GM18907 (cell line): ENCODE measurements at regions not wholly inside any gene's neighbourhood (a gene's known extent, or its start where the extent isn't known, plus 50 kb on each side); places are given as distances from the start of the nearest gene placed in this dataset.

Experiments
- ATAC-seq: cut with Tn5 transposase; IDR thresholded peaks from one replicate; pipeline ENCODE4 v1.9.1; 2021; ENCODE audit warnings: mild to moderate bottlenecking, moderate library complexity; ENCODE audit not compliant: unreplicated experiment

DNA sequence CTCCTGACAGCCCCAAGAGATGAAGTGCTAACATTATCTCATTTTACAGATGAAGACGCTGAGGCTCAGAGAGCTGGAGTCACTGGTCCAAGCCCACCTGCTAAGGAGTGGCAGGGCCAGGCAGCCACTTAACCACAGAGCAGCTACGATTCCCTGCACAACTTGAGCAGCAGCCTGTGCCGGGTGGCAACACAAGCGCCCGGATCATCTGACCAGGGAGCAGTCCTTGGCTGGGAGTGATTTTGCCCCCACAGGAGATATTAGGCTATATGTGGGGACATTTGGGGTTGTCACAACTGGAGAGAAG, 93.2 kb upstream of the PTPN1 start:
- ATAC-seq, result no peak

DNA sequence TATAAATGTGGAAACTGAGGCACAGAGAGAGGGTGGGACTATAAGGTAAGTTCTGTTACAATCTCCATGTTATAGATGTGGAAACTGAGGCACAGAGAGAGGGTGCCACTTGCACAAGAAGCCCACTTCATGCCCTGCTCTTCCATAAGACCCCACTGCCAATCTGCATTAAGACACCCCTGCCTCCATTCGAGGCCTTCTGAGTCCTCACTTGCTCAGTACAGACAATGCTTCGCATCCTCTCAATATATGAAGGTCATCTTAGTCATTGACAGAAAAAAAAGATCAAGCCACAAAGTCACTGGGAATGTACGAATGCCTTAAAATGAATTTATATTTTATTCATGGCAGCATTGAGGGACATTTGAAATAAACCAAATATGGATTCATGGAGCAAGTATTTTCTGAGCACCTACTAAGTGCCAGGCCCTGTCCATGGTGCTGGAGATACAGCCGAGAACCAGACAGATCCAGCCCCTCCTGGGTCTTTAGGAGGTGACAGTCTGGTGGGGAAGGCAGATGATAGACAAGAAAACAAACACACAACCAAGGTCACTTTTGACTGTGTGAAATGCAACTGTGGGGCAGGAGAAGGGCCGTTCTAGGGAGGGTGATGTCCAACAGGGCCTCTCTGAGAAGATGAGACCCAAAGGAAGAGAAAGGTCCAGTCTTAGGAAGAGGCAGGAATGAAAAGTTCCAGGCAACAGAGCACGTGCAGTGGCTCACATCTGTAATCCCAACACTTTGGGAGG, 92.5 kb upstream of the PTPN1 start:
- ATAC-seq, result no peak

DNA sequence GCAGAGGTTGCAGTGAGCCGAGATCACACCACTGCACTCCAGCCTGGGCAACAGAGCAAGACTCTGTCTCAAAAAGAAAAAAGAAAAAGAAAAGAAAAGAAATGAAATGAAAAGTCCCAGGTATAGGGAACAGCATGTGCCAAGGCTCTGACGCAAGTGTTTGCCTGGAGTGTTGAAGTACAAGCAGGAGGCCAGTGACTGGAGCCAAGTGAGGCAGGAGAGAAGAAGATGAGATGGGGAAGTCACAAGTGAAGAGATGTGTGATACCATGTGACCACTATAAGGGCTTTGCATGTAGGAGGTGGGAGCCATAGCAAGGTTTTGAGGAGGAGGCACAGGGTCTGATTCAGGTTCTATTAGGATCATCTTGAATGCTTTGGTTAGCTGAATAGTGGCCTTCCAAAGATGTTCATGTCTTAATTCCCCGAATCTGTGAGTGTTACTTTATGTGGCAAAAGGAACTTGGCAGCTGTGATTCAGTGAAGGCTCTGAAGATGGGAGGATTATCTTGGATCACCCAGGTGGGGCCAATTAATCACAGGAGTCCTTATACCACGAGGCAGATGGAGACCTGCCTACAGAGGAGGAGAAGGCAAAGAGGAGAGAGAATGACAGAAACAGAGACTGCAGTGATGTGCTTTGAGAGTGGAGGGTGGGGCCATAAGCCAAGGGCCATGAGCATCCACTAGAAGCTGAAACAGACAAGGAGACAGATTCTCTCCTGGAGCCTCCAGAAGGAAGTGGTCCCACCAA, 91.1 kb upstream of the PTPN1 start:
- no peak for ATAC-seq

GRCh38 chr20:50420380-50420779, 89.8 kb upstream of the PTPN1 start:
- ATAC-seq, result no peak

GRCh38 chr20:50421356-50422340, 88.5 kb upstream of the PTPN1 start:
- no peak for ATAC-seq

GRCh38 chr20:50423758-50424157, 86.4 kb upstream of the PTPN1 start:
- no peak for ATAC-seq

GRCh38 chr20:50425076-50425475, 85.1 kb upstream of the PTPN1 start:
- no peak for ATAC-seq

DNA sequence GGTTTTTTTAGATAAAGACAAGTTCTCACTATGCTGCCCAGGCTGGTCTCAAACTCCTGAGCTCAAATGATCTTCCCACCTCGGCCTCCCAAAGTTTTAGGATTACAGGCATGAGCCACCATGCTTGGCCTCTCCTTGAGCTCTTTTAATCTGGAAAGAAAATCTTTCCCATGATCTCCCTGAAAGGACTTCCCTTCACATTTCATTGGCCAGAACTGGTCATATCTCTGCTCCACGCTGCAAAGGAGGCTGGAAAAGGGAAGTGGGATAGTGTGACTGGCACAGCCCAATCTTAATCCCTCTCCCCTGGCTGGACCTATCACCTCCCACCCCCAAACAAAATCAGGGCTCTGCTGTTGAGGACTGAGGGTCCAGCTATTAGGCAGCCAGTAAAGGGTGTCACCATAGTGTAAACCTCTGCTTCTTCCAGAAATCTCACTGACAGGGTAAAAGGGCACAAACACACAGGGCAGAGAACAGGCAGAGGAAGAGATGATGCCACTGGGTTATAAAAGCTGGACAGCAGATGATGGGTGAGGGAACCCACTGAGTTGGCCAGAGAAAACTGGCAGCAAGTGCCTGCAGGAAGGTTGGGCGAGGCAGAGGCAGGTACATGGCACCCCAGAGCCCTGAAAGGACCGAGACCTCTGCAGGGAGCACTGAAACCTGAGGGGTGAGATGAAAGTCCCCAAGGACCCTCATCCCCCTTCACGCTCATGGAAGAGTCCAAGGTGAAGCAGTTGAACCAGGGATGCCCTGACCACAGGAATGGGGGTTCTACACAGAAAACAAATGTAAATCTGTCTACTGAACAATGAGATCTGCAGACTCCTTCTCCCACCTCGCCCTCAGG, 83.1 kb upstream of the PTPN1 start:
- no peak for ATAC-seq

- ATAC-seq, result no peak
These were observed 82.5 kb upstream of the PTPN1 start for GRCh38 chr20:50427719-50428083.

DNA sequence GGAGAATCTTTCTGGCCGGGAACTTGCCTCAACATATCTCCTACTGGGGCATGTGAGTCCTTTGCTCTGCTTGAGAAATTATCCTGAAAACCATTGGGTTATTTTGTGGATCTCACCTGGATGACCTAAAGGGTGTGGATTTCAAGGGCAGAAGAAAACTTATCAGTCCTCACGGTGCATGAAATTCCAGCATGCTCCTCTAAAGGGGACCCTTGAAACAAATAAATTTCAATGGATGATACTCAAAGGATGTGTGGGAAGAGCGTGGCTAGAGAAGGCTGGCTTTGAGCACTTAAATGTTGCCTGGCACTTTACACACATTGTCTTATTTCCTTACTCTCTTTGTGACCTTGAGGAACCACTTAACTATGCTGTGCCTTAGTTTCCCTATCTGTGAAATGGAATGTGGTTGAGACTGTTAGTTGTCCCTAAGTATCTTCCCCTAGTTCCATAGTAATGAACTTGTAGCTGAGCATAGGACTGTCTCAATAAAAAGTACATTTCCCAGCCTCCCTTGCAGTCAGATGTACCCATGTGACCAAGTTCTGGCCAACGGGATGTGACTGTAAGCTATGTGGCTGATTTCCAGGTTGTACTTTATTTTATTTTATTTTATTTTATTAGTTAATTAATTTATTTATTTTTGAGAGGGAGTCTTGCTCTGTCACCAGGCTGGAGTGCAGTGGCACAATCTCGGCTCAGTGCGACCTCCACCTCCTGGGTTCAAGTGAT, 81.9 kb upstream of the PTPN1 start:
- ATAC-seq, result no peak

DNA sequence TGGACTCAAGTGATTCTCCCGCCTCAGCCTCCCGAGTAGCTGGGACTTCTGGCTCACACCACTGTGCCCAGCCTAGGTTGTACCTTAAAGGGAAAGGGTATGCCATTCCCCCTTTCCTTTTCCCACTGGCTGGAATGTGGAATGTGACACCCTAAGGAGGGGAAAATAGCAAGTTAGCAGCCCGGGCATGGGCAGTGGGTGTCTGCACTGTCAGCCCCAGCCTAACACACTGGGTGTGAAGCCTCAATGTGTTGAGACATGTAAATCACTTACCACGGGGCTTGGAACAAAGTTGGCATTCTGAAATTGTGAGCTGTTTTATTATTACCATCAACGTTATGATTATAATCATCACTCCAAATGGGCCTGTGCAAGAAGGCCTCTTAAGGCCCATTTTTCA, 80.8 kb upstream of the PTPN1 start:
- ATAC-seq, result no peak

GRCh38 chr20:50431066-50431450, 79.1 kb upstream of the PTPN1 start:
- no peak for ATAC-seq

GRCh38 chr20:50433001-50433761, 77.0 kb upstream of the PTPN1 start:
- no peak for ATAC-seq

GRCh38 chr20:50434321-50434652, 75.9 kb upstream of the PTPN1 start:
- ATAC-seq, result no peak

DNA sequence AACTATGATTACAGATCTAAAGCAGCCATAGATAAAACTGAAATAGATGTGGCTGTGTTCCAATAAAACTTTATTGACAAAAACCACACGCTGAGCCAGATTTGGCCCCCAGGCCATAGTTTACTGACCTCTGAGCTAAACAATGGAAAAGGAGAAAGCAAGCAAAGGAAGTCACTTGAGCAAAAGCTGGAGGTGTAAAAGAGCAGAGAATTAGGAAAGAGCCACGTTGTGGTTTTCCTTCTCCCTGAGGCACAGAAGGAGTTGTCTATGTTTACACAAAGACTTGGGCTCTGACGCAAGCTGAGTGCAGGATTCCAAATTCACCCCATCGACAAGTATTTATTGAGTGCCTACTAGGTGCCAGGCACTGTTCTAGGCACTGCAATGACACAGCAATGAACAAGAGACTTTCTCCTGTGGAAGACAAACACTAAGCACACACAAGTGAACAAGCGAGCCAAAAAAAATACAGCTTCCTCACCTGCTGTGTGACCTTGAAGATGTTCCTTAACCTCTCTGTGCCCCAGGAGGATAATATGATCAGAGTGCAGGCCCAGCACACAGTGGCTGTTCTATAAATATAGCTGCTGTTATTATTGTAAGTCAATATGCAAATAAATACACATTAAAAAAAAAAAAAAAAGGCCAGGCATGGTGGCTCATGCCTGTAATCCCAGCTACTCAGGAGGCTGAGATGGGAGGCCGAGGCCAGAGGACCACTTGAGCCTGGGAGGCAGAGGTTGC, 75.4 kb upstream of the PTPN1 start:
- ATAC-seq, result no peak

- no peak for ATAC-seq
These were observed 74.7 kb upstream of the PTPN1 start for GRCh38 chr20:50435397-50436051.

- no peak for ATAC-seq
These were observed 74.0 kb upstream of the PTPN1 start for GRCh38 chr20:50436052-50436656.

DNA sequence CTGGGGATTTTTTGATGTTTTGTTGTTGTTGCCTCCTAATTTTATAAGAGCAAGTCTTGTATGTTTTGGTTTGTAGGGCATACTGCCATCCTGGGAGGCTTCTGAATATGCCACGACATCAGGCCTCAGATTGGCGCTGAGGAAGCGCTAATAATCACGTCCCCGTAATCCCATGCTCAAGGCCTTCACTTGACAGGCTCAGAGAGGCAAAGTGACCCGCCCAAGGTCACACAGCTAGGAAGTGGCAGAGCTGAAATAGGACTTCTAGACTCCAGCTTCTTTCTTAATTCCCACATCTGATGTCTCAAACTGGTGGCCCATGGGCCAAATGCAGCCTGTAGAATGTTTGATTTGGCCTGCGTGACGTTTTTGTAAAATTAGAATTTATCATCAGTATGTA, 73.5 kb upstream of the PTPN1 start:
- ATAC-seq, result no peak
